ENCODE measurements at regions not wholly inside any gene's neighbourhood (a gene's known extent, or its start where the extent isn't known, plus 50 kb on each side); places are given as distances from the start of the nearest gene placed in this dataset.

DNA sequence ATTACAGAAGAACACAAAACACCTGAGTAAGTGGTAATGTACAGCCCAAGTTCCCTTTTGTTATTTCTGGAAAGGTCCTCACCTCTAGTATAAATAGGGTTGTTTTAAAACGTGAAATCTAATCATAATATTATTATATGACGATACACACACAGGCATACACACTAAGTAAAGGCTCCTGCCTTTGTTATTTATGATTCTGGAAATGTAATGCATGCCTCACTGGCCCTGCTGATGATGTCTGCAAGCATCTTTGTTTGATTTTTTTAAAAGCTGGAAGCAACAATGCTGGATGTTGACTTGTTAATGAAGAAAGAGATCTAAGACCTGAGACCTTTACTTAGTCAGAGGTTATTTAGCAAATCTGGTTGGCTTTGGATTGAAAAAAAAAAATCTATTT is 307.4 kb upstream of the SORCS1 start:
- DNase-seq, result no peak

DNA sequence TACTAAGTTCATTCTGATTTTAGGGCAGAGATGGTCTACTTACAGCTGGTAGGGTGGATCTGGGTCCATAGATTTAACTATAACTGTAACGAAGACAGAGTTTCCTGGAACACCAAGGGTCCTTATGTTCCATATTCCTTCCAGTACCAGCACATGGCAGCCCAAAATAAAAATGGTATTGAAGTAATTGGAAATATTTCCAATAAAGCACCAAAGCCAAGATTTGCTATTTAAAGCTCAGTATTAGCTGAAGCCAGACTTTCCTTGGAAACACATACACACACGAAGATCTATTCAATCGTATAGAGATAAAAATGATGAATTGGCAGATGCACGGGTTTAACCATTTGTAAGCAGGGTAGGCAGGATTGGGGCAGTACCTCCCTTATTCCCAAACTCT is 289.1 kb upstream of the SORCS1 start:
- DNase-seq, result no peak

DNA sequence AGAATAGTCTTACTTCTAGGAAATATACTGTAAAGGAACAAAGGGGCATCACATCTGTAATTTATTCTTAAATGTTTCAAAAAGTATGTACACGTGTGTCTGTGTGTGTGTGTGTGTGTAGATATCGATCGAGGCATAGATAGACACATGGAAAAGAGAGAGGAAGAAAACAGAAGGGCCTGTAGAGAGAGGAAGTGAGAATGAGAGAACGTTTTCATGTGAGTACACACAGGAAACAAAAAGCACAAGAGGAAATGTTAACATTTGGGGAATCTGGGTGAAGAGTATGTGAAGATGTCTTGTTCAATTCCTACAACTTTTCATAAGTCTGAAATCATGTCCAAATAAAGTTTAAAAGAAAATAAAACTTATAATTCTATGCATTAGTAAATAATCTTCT is 286.5 kb upstream of the SORCS1 start:
- DNase-seq, result no peak

DNA sequence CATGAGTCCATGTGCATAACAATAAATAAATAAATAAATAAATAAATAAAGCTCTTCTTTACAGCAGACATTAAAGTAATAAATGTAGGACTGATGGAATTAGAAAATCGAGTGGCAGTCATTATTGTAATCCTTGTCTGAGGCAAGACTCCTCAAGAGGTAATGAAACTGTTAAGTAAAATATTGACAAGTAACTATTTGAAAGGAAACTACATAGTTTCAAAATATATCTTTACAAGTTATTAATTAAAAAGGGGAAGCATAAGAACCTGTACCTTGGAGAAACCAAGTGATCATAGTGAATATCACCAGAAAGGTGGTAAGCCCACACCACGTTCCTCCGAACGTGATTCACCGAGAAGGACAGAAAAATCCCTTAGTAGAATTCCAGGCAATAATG is 285.6 kb upstream of the SORCS1 start:
- no peak for DNase-seq

DNA sequence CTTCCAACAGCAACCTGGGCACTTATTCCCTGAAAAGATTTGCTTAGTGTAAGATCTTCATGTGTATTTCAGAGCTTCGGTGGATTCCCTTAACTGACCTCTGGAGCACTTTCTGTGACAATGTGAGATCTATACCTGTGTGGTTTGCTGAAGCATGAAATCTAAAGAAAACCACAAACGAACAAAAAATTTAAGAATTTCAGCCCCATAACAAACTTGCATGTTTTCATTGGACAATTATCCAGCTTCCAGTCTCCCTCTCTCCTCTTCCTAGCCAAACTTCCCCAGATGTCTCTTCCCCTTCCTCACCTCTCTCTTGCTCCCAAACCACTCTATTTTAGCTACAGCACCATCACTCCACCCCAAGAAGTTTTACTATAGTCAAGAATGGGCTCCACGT is 279.9 kb upstream of the SORCS1 start:
- DNase-seq, result no peak

DNA sequence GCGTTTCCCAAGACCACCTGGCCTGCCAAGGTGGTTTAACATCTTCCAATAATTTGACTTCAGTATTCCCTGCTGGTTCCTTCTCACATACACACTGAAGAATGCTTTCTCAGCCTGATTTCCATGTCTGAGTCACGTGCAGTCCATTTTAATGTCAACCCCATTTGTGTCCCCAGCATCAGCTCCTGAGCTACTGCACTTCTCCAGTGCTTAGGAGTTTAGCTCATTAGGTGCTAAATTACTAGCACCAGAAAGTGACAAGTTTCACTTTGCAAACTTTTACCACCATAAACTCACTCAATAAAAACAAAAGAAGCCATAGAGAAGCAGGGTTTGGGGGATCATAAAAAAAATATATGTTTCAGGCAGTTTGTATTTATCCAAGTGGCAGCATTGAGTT is 279.3 kb upstream of the SORCS1 start:
- no peak for DNase-seq

DNA sequence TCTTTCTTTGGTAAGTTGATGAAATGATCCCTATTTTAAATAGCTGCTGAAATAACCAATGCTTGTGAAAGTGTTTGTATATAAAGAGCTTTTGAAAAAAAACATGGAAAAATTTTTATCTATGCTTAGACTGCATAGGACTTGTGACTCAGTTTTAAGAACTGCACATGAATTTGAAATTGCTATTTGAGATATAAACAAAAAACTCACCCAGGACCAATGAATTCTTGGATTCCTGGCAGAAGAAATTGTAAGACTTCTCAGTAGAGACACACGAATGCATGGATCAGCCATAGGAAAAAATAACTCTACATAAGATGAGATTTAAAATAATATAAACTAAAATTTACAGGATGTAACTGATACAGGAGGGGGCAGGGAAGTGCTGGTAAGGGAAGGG is 278.8 kb upstream of the SORCS1 start:
- DNase-seq, result no peak

DNA sequence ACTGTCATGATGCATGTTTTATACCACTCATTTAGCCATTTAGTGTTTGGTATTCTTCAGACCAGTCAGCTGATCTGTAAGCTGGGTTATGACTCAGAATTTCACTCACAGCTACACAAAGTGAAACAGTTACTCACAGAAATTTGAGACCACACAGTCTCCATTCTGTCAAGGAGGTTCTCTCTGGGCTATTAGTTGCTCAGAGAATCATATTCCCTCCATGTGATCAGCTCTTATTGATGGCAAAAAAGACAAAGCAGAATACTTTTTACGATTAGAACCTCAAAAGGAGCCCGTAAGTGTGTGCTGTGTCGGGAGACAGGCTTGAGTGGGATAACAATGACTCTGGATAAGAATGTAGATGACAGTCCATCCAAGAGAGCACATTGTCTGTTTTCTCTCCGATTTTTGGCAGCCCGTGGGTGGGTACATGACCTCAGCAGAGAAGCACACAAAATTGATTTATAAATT is 277.6 kb upstream of the SORCS1 start:
- DNase-seq, result no peak

DNA sequence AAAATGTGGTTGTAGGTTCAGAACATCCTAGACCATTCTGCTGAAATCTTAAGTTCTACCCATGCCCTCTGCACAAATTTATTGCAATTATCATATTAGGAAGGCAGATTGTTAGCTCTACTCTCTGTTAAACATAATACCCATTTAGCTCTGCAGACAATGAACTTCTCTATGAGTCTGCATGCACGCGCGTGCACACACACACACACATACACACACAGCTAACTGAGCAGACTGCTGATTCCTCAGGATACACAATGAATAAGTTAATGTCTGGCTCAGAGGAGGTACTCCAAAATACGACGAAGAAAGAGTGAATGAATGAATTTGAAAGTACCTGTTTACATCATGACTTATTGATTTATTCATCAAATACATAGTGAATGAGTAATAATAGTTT is 276.2 kb upstream of the SORCS1 start:
- no peak for DNase-seq

DNA sequence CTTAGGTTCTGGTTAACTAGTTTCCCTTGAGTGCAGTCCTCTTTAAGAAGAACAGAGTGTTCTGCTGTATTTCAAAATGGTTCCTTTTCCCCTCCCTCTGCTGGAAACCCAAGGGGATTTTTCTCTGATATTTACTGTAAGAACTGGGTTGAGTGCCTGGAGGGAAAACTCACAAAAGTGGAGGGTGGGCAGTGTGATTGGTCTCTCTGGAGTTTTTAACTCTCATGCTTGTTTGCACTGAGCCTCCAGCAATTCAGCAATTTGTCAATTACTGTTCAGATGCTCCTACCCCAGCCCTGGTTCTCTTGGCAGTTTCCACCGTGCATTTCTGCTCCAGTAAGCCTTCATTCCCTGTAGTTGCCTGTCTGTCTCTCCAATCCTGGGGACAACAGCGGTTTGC is 273.4 kb upstream of the SORCS1 start:
- DNase-seq, result no peak

DNA sequence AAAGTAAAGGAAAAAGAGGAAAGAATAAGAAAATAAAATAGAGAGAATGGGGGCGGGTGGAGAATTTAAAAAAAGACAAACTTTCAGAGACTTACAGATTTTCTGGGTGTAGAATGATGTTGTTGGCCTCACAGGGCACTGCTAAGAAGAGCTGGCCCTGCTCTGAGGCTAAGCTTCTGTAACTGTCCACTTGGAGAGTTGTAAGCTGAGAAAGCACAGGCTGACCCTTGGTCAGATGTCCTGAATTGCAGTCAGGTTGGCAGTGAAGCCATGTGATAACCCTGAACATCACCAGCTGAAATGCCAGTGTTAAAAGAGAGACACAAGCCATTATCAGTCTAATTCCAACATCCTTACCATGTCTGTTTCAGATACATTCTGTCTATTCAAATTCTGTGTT is 272.1 kb upstream of the SORCS1 start:
- no peak for DNase-seq

DNA sequence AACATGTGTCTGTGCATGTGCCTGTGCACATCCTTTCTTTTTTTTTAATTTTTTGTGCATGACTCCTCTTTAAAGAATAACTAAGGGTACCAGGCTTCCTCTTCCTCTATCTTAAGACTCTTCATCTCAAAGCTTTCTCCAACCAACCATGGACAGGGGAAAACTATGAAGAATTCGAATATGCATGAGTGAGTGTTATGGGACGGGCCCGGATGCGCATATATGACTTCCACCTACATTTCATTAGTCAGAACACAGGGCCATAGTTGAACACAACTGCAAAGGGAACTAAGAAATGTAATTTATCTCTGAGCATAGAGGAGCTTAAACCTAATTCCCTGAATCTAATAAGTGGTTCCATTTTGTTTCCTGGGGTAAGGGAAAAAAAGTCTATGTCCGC is 270.3 kb upstream of the SORCS1 start:
- no peak for DNase-seq

DNA sequence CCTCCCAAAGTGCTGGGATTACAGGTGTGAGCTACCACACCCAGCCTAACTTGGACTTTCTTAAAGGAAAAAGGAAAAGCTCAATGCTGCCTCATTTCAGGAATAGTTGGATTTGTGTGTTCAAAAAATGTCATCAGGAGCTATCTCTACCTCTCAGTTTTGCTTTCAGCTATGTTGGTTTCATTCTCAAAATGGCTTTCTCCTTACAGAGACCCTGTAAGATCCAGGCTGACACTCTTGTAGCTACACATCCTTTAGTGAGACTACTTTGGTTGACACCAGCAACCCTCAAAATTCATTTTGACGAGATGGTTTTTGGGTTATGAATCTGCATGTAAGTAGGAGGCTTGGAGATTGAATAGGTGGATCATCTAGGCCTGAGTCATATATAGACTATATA is 269.7 kb upstream of the SORCS1 start:
- DNase-seq, result no peak

DNA sequence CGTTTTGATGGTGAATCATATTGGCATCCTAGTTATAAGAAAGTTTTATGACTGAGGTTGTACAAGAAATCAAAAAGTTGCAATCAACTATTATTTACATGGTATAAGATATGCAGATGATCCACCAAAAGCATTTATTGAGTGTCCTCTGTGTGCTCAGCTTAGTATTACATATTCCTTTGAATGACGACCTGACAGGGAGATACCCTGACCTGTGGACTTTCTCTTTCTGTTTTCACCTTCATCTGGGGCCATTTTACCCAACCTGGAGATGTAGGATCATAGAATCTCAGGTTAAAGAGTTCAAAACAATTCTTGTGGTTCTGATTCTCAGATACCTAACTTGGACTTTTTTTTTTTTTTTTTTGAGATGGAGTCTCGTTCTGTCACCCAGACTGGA is 269.1 kb upstream of the SORCS1 start:
- DNase-seq, result no peak

DNA sequence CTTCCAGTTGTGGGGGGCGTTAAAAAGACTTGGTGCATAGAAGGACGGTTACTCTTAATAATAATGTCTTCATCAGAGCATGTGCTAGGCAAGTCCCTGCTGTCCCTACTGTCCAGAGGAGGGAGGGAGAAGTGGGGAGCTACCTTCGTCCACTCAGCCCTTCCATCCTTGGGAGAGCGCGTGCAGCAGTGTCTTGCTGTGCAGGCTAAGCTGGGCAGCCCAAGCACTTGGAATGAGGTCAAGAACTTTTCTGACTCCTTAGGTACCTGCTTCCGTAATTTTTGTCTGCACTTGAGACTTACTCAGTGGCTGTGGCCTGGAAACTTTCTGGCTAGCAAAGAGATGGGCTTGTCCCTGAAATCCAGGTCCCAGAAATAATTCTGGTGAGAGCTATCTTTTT is 265.9 kb upstream of the SORCS1 start:
- DNase-seq, result no peak

DNA sequence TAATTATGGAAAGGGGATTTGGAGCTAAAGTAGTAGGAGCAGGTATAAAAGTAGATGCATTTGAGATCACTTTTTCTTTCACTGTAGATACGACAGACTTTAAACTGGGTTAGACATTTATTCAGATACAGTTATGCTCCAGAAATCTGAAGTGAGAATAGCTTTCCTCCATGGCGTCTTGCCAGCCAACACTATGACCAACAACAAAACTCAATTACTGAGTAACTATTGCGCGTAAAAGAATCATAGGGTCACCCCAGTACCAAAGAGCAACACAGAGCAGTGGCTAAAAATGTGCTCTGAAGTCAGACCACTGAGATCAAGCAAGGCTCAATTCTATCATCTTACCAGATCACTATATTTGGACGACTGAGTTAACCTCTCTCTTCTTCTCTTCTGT is 262.5 kb upstream of the SORCS1 start:
- DNase-seq, result no peak

DNA sequence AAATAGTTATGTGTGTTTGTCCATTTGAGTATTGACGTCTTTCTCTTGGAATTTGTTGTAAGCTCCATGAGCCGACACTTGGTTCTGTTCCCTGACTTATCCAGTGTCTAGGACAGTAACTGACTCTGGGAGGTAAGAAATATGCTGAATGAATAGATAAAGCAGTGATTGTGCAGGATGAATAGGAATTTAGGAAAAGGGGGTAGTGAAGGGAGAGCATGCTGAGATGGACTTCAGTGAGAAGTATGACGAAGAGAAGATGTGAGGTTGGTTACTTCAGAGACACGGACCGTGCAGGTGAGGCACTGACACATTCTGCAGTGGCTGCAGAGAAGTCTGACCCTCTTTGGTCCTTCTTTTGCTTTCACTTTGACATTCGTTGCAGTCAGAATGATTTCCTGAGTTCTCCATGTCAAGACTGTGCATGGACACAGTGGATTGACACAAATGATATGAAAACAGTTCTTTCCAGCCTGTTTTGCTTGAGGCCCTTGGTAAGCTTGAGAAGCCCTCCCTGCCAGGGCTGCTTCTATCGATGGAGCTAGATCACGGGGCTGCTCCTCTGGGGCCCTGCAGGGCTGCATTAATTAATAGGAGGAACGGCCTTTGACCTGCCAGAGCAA is 261.5 kb upstream of the SORCS1 start:
- DNase-seq, result no peak

DNA sequence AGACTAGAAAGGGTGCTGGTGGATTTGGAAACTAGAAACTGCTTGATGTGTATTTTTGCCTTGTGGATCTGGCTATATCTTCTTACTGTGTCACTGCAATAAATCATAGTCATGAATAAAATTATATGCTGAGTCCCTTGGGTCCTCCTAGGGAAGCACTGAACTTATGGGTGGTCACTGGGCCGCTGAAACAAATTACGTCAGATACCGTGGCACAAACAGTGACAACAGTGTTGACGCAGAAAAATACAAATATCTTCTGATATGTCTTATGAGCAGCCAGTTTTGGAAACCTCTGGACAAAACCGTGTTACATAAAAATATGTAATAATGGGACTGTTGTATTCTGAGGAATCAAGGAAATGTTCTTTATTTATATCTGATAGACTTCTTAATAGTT is 260.1 kb upstream of the SORCS1 start:
- DNase-seq, result no peak

DNA sequence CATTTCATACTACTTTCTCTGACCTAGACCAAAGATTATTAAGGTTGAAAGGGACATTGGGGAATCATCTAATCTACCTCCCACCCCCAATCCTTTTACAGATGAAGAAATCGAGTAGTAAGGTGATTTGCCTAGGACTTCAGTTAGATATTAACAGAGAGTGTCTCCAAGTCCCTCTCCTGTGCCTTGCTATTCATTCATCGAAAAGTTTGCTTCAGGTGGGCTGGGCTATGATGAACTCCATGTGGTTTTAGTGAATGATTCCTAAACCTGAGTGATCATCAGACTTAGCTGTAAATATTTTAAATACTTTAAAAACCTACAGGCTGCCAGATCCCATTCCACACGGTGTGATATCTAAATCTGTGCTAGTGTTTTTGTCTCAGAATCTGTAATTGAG is 259.4 kb upstream of the SORCS1 start:
- DNase-seq, result no peak

DNA sequence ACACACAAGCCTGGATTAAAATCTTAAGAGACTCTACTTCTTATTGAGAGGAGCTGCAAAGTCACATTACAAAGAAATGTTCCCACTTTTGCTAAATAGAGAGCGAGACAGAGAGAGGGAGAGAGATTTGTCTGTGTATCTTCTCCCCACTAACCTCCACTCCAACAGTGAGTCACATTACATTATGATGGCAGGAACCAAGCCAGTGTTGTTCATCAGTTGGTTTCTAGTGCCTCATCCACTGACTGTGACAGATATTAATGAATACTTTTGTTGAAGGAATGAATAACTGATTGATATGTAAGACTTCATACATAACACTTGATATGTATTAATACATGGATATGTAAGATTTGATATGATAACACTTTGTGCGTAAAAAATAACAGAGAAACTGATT is 258.2 kb upstream of the SORCS1 start:
- DNase-seq, result no peak

DNA sequence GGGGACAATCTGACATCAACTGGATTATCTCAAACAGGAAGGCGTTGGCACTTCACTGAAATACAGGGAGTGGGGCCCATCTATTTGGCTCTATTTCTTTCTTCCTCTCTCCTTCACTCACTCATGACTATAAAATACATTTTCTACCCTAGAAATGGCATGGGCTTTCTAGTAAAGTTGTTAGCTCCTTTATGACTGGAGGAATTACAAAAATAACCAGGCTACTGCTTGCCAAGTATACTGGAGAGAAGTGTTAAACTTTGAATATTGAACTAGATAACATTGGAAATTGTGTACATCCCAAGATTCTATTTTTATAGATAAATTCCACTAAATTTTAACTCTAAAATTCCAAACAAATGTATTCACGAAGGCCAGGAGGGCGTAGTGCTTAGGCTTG is 255.7 kb upstream of the SORCS1 start:
- DNase-seq, result no peak

DNA sequence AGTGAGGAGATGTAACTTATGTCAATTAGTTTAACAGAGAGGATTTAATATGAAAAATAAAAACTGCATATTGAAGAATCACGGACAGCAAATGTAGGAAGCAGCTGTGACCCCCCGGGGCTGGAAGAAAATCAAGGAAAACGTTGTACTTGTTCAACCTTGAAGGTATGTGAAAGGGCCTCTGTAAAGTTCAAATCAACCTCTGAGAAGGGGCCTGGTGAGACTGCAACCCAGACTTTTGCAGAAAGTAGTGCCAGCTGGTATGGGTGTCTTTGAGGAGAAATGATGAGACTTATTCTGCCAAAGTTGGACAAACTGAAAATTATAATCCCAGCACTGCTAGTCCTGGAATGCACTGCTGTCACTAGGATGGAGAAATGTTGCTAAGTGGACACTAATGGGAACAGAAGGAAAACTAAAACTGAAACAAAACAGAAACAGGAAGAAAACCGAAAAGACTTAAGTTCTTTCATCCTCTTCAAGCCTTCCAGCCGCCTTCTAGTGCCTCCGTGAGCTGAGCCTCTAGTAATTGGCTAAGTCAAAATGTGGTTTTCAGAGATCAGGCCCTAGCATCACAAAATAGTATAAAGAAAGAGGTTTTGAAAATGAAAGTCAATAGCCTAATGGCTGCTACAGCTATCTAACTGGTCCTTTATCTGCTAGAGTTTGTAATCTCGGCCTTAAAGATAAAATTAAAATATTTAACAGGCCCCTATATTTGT is 253.7 kb upstream of the SORCS1 start:
- no peak for DNase-seq

DNA sequence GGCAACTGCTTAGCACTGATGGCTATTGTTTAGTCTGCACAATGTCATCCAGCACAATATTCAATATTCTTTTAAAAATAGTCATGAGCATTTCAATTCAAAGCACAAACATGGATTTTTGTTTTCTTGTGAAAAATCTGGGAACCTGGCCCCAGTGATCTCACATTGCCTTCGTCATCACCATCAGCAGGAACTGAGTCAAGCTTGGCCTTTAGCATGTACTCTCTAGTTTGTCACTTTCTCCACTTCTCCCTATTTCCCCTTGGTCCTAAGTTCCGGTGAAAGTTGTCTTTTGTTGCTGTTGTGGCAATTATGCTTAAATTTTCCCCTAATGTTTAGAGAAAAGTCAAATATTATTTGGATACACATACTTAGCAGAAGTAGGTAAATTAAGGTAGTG is 252.9 kb upstream of the SORCS1 start:
- DNase-seq, result no peak

DNA sequence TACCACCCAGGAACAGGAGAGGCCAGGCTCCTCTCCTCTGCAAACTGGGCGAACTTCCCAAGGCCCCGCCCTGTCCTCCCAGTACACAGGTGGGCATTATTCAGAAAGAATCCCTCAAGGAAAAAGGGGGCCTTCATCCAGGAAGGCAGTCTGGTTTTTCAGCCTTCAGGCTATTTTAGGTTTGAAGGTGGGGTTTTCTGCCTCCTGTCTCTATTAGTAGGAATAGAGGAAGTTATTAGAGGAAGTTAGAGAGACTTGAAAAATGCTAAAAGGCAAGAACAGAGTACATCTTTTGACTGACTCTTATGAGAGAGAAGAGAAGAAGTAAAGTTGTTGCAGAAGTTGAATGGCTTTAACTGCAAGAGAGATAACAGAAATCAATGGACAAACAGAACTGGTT is 250.9 kb upstream of the SORCS1 start:
- no peak for DNase-seq

DNA sequence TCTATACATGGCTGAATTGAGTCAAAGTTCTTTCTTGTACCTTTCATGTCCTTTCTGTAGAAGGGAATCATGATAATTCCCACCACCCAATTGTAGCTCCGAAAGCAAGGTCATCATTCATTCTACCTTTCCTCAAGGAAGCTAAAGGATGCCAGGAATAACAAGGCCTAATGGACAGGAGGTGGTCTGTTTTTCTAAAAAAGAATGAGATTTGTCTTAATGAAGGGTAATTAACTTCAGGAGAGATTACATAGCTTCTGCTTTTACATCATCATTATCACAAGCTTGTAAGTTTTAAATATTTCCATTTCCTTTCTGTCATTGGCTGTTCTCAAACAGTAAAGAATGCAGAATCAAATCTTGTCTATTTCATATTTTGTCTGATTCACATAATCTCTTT is 249.5 kb upstream of the SORCS1 start:
- DNase-seq, result no peak
